ENCODE measurements at regions not wholly inside any gene's neighbourhood (a gene's known extent, or its start where the extent isn't known, plus 50 kb on each side); places are given as distances from the start of the nearest gene placed in this dataset.

- TF ChIP-seq, protein P1, sequence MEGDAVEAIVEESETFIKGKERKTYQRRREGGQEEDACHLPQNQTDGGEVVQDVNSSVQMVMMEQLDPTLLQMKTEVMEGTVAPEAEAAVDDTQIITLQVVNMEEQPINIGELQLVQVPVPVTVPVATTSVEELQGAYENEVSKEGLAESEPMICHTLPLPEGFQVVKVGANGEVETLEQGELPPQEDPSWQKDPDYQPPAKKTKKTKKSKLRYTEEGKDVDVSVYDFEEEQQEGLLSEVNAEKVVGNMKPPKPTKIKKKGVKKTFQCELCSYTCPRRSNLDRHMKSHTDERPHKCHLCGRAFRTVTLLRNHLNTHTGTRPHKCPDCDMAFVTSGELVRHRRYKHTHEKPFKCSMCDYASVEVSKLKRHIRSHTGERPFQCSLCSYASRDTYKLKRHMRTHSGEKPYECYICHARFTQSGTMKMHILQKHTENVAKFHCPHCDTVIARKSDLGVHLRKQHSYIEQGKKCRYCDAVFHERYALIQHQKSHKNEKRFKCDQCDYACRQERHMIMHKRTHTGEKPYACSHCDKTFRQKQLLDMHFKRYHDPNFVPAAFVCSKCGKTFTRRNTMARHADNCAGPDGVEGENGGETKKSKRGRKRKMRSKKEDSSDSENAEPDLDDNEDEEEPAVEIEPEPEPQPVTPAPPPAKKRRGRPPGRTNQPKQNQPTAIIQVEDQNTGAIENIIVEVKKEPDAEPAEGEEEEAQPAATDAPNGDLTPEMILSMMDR (conservative IDR thresholded peaks at IDR 0.05; ENCODE audit: low read depth, low read length) = no peak
- no peak for DNase-seq (ENCODE audit: low read depth)
Observed at GRCh38 chr10:4006858-4007257, 221.8 kb upstream of the KLF6 start.

DNA sequence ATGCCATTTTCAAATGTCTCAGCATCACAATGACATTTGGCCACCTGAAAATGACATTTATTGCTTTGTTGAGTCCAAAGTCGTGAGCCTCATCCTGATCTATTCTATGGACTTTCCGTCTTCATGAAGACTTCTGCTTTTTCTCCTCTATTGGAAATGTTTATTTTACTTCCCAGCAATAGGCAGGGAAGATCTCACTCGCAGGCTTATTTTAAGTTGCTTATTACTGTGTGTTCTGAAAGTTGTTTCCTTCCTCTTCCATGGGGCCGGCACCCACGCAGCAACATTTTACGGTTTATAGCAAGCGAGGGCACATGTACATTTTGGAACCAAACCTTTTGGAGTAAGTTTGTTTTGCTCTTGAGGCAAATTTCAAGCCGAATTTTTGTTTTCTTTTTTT, 221.0 kb upstream of the KLF6 start:
- TF ChIP-seq, protein P1 (conservative IDR thresholded peaks at IDR 0.05; ENCODE audit: low read depth, low read length) = no peak
- no peak overlapping the region for H3K4me3 ChIP-seq (ENCODE audit: low read depth, low read length)
- DNase-seq (ENCODE audit: low read depth) = no peak

More at GRCh38 chr10:4006858-4007257, 221.8 kb upstream of the KLF6 start:
- no peak overlapping the region for H3K4me3 ChIP-seq (ENCODE audit: low read depth, low read length)

DNA sequence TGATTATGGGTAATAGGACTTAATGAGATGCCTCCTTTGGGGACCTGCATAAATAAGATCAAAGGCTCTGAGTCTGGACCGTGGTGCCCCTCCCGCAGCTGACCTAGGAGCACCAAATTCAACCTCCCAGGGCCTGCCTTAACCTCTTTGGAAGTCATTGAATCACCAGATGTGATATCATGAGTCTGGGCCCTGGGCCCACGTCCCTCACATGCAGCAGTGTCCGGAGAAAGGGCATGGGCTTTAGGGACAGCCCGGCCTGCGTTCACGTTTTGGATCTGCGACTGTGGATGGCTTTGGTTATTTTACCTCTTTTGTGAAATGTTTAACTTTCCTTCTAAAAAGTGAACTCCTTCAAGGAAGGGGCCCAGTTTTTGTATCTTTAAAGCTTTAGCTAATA, 220.0 kb upstream of the KLF6 start:
- no peak for DNase-seq (ENCODE audit: low read depth)
- TF ChIP-seq, protein P1 (conservative IDR thresholded peaks at IDR 0.05; ENCODE audit: low read depth, low read length) = no peak
- no peak overlapping the region for H3K4me3 ChIP-seq (ENCODE audit: low read depth, low read length)

GRCh38 chr10:4004144-4004543, 219.1 kb upstream of the KLF6 start:
- TF ChIP-seq, protein P1 (conservative IDR thresholded peaks at IDR 0.05; ENCODE audit: low read depth, low read length) = no peak
- no peak overlapping the region for H3K4me3 ChIP-seq (ENCODE audit: low read depth, low read length)
- DNase-seq (ENCODE audit: low read depth) = no peak

DNA sequence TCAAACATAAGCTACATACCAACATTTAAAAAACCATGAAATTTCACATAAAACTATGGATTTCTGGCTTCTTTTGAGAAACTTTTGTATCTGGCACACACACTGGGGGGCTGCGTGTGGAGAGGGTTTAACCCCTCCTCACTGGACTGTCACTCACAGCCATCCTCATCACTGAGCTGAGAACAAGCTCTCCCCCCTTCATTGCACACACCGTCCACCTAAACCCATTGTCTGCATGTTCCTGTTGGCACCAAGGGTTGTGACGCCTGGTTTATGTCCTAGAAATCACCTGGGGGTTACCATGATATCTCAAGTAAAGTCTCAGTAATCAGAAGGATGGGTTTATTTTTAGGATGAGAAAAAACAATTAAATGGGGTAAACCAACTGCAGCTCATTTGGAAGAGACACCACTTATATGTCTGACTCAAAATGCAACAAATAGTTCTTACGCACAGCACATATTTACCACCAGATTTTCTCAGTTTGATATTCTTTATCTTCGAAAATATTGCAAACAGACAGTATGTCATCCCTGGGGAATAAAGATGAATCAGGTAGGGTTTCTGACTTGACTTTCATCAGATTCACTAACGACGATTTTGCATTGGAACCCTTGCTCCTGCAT, 218.5 kb upstream of the KLF6 start:
- TF ChIP-seq, protein P1 (conservative IDR thresholded peaks at IDR 0.05; ENCODE audit: low read depth, low read length) = no peak
- H3K4me3 ChIP-seq (ENCODE audit: low read depth, low read length) = no peak overlapping the region
- no peak for DNase-seq (ENCODE audit: low read depth)

GRCh38 chr10:4001811-4002210, 216.8 kb upstream of the KLF6 start:
- TF ChIP-seq, protein P1 (conservative IDR thresholded peaks at IDR 0.05; ENCODE audit: low read depth, low read length) = no peak
- no peak overlapping the region for H3K4me3 ChIP-seq (ENCODE audit: low read depth, low read length)
- no peak for DNase-seq (ENCODE audit: low read depth)

- TF ChIP-seq, protein P1 (conservative IDR thresholded peaks at IDR 0.05; ENCODE audit: low read depth, low read length) = no peak
Observed at GRCh38 chr10:3999642-4000041, 214.6 kb upstream of the KLF6 start.

More at GRCh38 chr10:3999642-4000041, 214.6 kb upstream of the KLF6 start:
- DNase-seq (ENCODE audit: low read depth) = no peak
- H3K4me3 ChIP-seq (ENCODE audit: low read depth, low read length) = no peak overlapping the region
